Transverse colon (tissue), 4 donors: ENCODE measurements at regions not wholly inside any gene's neighbourhood (a gene's known extent, or its start where the extent isn't known, plus 50 kb on each side); places are given as distances from the start of the nearest gene placed in this dataset.

ENCODE experiments used
- DNase-seq: peaks from one replicate; pipeline ENCODE4 v3.0.0-alpha.2; 2019
- H3K27ac ChIP-seq, 4 donors: fragments of 200-600 bp; sonication (generic); 2 replicates each; pipeline ENCODE4 v1.5.1; 2016 to 2018; ENCODE audit warnings: inconsistent platforms in 4 of 4
- H3K27me3 ChIP-seq: fragments of 200-600 bp; sonication (generic); 2 replicates; pipeline ENCODE4 v1.5.1; 2017; ENCODE audit warnings: inconsistent platforms
- H3K36me3 ChIP-seq, 4 donors: fragments of 200-600 bp; sonication (generic); 2 replicates each; pipeline ENCODE4 v1.5.1; 2017 to 2019; ENCODE audit warnings: inconsistent platforms in 4 of 4
- H3K4me1 ChIP-seq, 4 donors: fragments of 200-600 bp; sonication (generic); 2 replicates each; pipeline ENCODE4 v1.5.1; 2017 to 2020; ENCODE audit warnings: inconsistent platforms in 4 of 4
- H3K4me3 ChIP-seq, 4 donors: fragments of 200-600 bp; sonication (generic); 1 replicate in 1 of 4; 2 replicates in 3 of 4; pipeline versions ENCODE4 v1.5.1 to v1.6.1; 2017 to 2019; ENCODE audit warnings: inconsistent platforms in 4 of 4
- H3K9me3 ChIP-seq, 2 donors: fragments of 200-600 bp; sonication (generic); 2 replicates each; pipeline ENCODE4 v1.5.1; 2017 to 2019; ENCODE audit warnings: inconsistent platforms in 2 of 2
- EP300 ChIP-seq: sonication (generic); formaldehyde crosslinking; IDR thresholded peaks from one replicate; pipeline ENCODE4 v1.6.1; 2017; ENCODE audit warnings: antibody characterized with exemption, low read depth
- POLR2A ChIP-seq: fragments of 450-650 bp; IDR thresholded peaks from one replicate; pipeline ENCODE4 v1.6.1; 2016; ENCODE audit warnings: antibody characterized with exemption, mild to moderate bottlenecking, moderate library complexity
- POLR2AphosphoS5 ChIP-seq, 3 donors: sonication (generic); formaldehyde crosslinking; IDR thresholded peaks; one replicate each; pipeline ENCODE4 v1.6.1; 2016; ENCODE audit warnings: antibody characterized with exemption in 3 of 3
- WGBS, 2 donors: methylation state at CpG; one replicate each; pipeline ENCODE4 v1.1.5; 2018; ENCODE audit warnings: low coverage in 1 of 2; 5-methylcytosine and 5-hydroxymethylcytosine counted together
- in situ Hi-C, 4 donors: fragments of 200-750 bp; cut with MboI; loops; one replicate each; pipeline versions ENCODE4 v1.15.0 to v1.15.1; 2017; ENCODE audit warnings: low sequenced_read_pairs in 3 of 4, low pct_ligation_motif_present in 1 of 4, low pct_unique_long_range_greater_than_20kb in 1 of 4
- intact Hi-C: fragments of 100-400 bp; cut with DNase I; formaldehyde crosslinking; loops from one replicate; pipeline ENCODE4 v1.15.1; 2023; ENCODE audit warnings: low total_unique reads
- TF ChIP-seq, protein P1 (sequence below), 5 experiments: fragments of 200-600 bp in 3 of 5; fragments of 450-650 bp in 2 of 5; sonication (generic) in 3 of 5; IDR thresholded peaks; 1 replicate in 2 of 5; 2 replicates in 3 of 5; pipeline ENCODE4 v1.5.1; 2016 to 2017; ENCODE audit warnings: antibody characterized with exemption in 5 of 5, inconsistent platforms in 3 of 5, mild to moderate bottlenecking in 2 of 5, moderate library complexity in 1 of 5

- intact Hi-C loops (no loop called here), in situ Hi-C loops (no loop called here)
- no peak for DNase-seq
- H3K4me1 ChIP-seq: no peaks in the 10 kb centered on the region
- TF ChIP-seq EP300 (no peak), POLR2A (no peak)
- 25 to 55% methylated on average over 1 to 5 of the region's 5 CpGs for WGBS, 2 donors
- H3K27ac ChIP-seq: no peak overlapping the region
- no peaks in the 10 kb centered on the region for H3K36me3 ChIP-seq
- no peak overlapping the region for H3K4me3 ChIP-seq
- H3K9me3 ChIP-seq: peaks cover 0 to under 1% of the 10 kb centered on the region in 2 donors
- H3K27me3 ChIP-seq: peaks cover 2% of the 10 kb centered on the region
These were observed 121.5 kb upstream of the FOXQ1 start for GRCh38 chr6:1190366-1190765.

DNA sequence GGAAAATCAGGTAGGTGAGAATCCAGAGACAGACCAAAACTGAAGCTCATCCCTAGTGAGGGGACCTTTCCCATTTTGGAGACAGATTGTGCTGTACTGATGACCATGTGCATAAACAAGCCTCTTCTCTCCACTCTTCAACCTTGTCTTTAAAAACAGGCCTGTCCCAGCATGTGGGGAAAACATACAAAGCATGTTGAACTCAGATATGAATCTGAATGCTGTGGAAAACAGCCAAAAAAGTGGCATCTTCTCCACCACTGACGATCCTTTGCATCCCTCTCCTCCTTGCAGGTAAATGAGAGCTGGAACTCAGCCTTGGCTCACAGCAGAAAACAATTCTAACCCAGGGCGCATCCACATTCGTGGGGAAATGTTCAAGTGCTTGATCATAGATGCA is 123.7 kb upstream of the FOXQ1 start:
- 81% methylated on average over 3 of the region's 3 CpGs; no CpG with 5 or more reads in 1 of the 2 donors for WGBS, 2 donors
- H3K27ac ChIP-seq: no peak overlapping the region
- H3K27me3 ChIP-seq: peaks cover 10% of the 10 kb centered on the region
- no peaks in the 10 kb centered on the region for H3K36me3 ChIP-seq
- TF ChIP-seq, protein P1, sequence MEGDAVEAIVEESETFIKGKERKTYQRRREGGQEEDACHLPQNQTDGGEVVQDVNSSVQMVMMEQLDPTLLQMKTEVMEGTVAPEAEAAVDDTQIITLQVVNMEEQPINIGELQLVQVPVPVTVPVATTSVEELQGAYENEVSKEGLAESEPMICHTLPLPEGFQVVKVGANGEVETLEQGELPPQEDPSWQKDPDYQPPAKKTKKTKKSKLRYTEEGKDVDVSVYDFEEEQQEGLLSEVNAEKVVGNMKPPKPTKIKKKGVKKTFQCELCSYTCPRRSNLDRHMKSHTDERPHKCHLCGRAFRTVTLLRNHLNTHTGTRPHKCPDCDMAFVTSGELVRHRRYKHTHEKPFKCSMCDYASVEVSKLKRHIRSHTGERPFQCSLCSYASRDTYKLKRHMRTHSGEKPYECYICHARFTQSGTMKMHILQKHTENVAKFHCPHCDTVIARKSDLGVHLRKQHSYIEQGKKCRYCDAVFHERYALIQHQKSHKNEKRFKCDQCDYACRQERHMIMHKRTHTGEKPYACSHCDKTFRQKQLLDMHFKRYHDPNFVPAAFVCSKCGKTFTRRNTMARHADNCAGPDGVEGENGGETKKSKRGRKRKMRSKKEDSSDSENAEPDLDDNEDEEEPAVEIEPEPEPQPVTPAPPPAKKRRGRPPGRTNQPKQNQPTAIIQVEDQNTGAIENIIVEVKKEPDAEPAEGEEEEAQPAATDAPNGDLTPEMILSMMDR (IDR thresholded peaks at IDR 0.05): no peak
- TF ChIP-seq POLR2AphosphoS5 (IDR thresholded peaks at IDR 0.05) (no peak), EP300 (no peak), POLR2A (no peak)
- no peaks in the 10 kb centered on the region for H3K4me1 ChIP-seq
- in situ Hi-C loops: no loop called here
- no peak overlapping the region for H3K4me3 ChIP-seq
- DNase-seq: no peak
- no peaks in the 10 kb centered on the region for H3K9me3 ChIP-seq
- intact Hi-C loops: no loop called here

DNA sequence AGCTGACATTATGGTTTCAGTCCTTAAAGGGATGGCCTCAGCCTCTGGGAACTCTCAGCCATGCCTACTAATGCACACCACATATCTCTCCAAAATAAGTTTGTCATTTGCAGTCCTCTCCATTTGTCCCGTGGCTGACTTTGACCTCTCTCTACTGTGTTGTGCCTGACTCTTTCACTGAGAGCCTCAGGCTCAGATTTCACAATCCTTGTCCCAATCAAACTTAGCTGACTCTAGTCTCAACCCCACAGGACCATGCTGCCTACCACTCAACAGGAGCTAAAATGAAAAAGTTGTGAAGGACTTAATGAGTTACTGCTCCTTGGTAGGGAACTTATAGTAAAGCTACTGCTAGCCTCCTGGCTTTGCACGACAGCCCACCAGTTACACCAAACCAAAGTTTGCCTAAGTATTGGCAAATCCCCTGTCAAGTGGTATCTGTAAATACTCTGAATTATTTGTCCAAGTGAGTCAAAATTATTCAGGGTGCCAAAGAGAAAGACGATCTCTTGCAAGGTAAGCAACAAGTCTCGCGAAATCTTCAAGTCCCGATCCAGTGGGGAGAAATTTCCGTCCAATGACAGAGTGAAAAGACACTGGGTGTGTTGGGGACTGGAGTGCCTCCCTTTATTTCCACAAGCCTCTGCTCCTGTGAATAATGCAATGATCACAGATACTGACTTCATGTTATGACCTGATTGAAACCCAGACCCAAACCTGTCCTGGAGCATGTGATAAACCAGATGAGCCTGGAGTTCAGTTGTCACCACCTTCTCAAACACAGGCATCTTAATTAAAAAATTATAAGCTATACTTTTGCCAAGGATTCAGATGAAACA is 124.4 kb upstream of the FOXQ1 start:
- peaks cover 10% of the 10 kb centered on the region for H3K27me3 ChIP-seq
- DNase-seq: no peak
- TF ChIP-seq, protein P1 (IDR thresholded peaks at IDR 0.05): no peak
- TF ChIP-seq POLR2AphosphoS5 (IDR thresholded peaks at IDR 0.05) (no peak), POLR2A (no peak), EP300 (no peak)
- H3K27ac ChIP-seq: no peak overlapping the region
- intact Hi-C loops (no loop called here), in situ Hi-C loops (no loop called here)
- H3K4me1 ChIP-seq: no peaks in the 10 kb centered on the region
- H3K4me3 ChIP-seq: no peak overlapping the region
- no peaks in the 10 kb centered on the region for H3K36me3 ChIP-seq
- WGBS, 2 donors: 86 to 93% methylated on average over 6 to 7 of the region's 7 CpGs
- no peaks in the 10 kb centered on the region for H3K9me3 ChIP-seq

- DNase-seq: no peak
- Histone ChIP-seq H3K9me3 (no peaks in the 10 kb centered on the region), H3K4me1 (no peaks in the 10 kb centered on the region), H3K27me3 (peaks cover 10% of the 10 kb centered on the region), H3K4me3 (no peak overlapping the region), H3K27ac (no peak overlapping the region), H3K36me3 (no peaks in the 10 kb centered on the region)
- WGBS, 2 donors: 85 to 94% methylated on average over 3 to 4 of the region's 4 CpGs
- TF ChIP-seq, protein P1 (IDR thresholded peaks at IDR 0.05): no peak
- TF ChIP-seq POLR2A: no peak
- no peak for TF ChIP-seq POLR2AphosphoS5 (IDR thresholded peaks at IDR 0.05)
- TF ChIP-seq EP300: no peak
- in situ Hi-C loops: no loop called here
- intact Hi-C loops: no loop called here
These were observed 127.6 kb upstream of the FOXQ1 start for GRCh38 chr6:1184318-1184717.
